Inflammatory macrophage treated with lipopolysaccharide for 4 hours (primary cell): ENCODE measurements at regions not wholly inside any gene's neighbourhood (a gene's known extent, or its start where the extent isn't known, plus 50 kb on each side); places are given as distances from the start of the nearest gene placed in this dataset.
"Not testable (repeated sequence)": the region's sequence is repeated elsewhere in the genome, so short reads cannot be mapped to it uniquely, and the experiment has no call there.

Experiments used
- DNase-seq: peaks from one replicate; pipeline ENCODE4 v3.0.0-alpha.2; 2020

DNA sequence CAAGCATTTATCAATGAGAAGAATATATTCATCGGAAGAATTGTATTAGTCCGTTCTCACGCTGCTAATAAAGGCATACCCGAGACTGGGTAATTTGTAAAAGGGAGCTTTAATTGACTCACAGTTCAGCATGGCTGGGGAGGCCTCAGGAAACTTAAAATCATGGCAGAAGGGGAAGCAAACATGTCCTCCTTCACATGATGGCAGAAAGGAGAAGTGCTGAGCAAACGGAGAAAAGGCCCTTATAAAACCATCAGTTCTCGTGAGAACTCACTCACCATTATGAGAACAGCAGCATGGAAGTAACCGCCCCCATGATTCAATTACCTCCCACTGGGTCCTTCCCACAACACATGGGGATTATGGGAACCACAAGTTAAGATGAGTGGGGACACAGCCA is 1688.2 kb downstream of the SPATA31A7 start:
- DNase-seq: not testable (repeated sequence)

DNA sequence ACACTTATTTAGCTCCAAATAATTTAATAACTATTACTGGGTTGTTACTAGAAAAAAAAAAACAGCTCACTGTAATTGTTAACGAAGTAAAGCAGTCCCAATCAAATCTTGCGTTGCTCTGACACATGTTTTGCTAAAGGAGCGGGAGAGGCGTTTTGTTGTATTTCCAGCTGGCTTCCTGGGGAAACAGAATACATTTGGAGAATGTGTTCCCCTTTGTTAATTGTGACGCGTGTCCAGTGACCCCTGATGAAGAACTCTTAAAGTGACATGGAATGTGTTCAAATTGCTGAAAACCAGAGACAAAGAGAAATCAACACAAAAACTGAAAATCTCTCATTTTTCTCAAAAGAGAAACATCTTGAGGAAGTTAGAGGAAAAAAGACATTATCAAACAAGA is 1690.6 kb downstream of the SPATA31A7 start:
- not testable (repeated sequence) for DNase-seq

DNA sequence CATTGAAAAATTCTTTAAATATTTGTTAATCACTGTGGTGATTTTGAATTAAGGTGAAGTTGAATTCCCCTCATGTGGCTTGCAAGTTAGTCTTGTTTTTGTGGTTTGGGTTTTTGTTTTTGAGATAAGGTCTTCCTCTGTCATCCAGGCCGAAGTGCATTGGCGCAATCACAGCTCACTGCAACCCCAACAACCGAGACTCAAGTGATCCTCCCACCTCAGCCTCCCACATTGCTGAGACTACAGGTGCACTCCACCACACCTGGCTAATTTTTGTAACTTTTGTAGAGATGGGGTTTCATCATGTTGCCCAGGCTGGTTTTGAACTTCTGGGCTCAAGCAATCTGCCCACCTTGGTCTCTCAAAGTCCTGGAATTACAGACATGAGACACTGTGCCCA is 1691.1 kb downstream of the SPATA31A7 start:
- not testable (repeated sequence) for DNase-seq

DNA sequence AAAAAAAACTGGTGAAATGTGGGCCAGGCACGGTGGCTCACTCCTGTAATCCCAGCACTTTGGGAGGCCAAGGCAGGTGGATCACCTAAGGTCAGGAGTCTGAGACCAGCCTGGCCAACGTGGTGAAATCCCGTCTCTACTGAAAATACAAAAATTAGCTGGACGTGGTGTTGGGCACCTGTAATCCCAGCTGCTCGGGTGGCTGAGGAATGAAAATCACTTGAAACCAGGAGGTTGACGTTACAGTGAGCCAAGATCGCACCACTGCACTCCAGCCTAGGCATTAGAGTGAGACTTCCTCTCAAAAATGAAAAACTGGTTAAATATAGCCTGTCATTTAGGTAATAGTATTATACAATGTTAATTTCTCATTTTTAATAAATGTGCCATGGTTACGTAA is 1692.0 kb downstream of the SPATA31A7 start:
- DNase-seq: not testable (repeated sequence)

DNA sequence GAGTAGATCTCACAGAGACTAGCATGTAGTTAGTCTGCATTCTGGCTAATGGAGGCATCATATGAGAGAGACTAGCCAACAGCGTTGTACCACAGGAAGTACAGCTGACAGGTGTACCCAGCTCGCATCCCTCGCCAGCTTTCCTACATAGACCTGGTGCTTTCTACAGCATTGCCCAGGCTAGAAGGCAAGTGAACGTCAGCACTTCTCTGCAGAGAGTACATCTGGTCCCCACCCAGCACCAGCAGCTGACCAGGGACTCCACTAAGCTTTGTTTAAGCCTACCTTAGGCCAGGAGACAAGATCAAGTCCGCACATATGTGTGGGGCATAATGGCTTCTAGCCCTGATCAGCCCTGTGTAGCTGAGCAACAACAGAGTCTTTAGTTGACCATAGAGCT is 1692.9 kb downstream of the SPATA31A7 start:
- not testable (repeated sequence) for DNase-seq

DNA sequence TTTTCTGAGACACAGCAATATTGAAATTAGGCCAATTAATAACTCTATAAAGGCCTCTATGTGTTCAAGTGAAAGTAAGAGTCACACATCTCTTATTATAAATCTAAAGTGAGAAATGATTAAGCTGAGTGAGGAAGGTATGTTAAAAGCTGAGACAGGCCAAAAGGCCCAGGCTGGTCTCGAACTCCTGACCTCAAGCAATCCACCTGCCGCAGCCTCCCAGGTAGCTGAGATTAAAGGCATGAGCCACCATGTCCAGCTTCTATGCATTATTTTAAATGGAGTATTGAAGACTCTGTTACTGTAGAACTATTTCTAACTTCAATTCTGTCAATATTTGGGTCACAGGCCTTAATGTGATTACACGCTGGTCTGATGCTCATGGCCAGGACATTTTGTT is 1706.9 kb downstream of the SPATA31A7 start:
- not testable (repeated sequence) for DNase-seq

DNA sequence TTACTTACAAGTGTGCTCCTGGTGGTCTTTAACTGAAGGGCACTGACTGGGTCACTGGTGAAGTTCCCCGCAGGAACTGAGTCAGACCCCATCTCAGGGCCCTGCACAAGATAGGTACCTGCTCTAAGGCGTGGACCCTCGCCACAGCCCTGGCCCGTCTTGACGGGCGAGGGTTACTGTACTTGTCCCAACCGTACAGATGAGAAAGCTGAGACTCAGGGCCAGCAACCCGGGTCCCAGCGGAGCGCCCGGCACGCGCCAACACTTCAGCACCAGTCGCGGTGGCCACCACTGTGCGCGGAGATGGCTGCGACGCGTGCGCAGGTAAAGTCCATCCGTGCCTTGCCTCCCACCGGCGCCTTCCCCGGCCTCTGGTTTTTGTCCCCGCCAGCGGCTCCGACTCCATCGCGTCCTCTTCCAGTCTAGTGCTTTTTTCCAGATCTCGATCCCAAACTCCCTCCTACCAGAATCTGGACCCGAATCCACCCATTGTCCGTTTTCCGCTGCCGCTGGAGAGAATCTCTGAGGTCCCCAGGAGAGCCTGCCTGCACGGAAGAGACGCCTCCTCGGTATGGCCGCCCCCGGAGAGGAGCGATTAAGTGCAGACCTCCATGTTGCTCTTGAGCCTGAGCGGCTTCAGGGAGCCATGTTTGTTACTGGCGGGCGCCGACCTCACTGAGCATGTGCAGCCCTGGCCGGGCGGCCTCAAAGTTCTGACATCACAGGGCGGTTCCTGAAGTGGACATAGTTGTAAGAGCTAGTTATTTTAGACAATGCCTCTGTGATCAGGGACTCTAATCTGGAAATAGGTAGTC is 1707.8 kb downstream of the SPATA31A7 start:
- peak; percentile 8 for DNase-seq

DNA sequence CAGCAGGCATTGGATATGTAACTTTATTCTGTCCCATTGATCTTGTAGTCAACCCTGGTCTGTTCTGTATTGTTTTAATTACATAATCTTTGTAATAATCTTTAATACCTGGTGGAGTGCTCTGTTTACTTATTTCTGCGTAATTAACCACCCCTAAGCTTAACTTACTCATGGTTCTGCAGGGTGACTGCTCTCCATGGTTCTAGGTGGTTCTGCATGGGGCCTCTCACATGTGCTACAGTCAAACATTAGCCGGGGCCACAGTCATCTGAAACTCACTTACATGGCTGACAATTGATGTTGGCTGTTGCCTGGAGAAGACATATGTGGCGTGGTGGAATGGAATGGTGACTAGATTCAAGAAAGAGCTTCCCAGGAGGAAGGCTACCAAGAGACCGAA is 1709.8 kb downstream of the SPATA31A7 start:
- DNase-seq: not testable (repeated sequence)

DNA sequence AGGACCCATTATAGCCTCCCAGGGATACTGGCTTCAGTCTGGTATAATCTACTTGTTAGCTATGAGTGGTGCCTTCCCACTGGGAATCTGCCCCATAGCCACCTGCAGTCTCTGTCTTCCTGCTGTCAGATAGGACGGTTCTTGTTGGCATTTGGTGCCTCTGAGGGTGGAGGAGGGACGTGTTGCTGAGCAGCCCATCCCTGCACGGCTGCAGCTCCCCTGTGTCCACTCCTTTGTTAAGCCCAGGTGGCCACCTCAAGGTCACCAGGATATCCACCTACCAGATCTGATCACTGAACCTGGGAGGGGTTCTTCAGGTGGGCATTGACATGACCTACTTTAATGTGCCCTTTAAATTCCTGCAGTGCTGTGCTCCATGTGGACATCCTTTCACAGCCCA is 1714.2 kb downstream of the SPATA31A7 start:
- DNase-seq: not testable (repeated sequence)

DNA sequence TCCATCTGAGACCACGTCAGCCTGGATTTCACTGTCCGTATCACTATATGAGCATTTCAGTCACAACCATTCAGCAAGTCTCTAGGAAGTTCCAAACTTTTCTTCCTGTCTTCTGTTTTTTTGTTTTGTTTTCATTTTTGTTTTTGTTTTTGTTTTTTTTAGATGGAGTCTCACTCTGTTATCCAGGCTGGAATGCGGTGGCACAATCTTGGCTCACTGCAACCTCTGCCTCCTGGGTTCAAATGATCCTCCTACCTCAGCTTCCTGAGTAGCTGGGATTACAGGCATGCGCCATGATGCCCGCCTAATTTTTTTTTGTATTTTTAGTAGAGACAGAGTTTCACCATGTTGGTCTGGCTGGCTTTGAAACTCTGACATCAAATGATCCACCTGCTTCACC is 1715.9 kb downstream of the SPATA31A7 start:
- DNase-seq: not testable (repeated sequence)

DNA sequence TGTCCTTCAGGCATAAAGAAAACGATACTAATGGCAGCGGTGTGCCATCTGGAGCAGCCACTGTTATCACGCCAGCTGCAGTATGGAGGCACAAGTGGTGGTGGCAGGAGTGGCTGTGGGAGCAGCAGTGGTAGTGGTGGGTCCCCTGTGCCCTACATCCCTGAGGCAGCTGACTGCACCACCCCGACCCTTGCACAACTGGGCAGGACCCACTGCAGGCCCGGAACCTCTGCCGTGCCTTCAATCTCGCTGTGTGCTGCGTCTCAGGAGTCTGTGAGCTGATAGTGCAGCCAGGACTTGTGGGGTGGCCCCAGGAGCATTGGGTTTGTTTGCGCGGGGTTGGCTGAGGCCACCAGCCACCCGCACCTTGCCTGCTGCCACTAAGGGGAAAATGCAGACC is 1718.0 kb downstream of the SPATA31A7 start:
- DNase-seq: not testable (repeated sequence)

DNA sequence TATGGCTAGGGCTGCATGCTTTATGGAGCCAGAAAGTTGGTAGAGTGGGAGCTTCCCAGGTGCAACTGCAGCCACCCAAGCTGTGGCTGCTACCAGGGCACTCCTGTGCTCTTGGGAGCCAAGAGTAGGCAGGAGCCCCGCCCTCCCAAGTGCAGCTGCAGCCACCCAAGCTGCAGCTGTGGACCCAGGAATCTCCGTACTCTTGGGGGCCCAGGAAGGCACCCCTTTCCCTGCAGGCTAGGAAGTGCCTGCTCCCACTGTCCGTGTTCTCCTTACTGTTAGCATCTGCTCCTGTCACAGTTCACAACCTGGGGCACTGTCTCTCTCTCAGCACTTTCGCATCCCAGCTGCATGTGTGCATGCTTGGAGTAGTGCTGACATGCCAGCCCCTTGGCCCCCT is 1718.4 kb downstream of the SPATA31A7 start:
- not testable (repeated sequence) for DNase-seq

DNA sequence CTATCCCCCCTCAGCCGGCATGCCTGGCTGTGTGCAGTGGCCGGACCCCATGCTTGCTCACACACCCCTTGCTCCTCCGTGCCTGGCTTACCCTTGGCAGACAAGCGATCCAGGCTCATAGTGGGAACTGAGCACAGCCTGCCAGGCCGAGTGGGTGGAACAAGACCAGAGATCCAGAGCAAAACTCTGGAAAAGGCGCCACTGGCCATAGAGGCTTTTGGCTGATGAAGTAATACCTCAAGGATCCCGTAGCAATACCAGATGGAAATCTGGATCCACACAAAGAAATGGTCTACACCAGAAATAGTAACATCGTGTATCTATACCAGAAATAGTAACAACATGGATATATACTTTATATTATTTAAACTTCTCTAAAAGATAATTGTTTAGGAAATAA is 1719.6 kb downstream of the SPATA31A7 start:
- not testable (repeated sequence) for DNase-seq

DNA sequence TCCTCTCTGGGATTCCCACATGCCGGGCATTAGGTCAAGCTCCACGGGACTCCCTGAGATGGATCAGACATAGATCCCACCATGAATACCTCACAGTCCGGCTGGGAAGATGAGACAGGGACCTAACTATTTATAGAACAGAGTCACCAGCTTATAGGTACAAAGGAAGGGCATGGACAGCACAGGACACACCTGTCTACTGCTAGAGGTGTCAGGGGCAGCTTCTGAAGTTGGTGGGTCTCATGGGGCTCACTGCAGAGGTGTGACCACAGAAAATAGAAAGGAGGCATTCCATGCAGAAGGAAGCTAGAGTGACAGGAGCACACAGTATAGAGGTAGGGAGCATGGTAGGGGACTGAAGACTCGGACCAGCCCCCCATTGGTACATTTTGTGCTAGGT is 1722.4 kb downstream of the SPATA31A7 start:
- not testable (repeated sequence) for DNase-seq

DNA sequence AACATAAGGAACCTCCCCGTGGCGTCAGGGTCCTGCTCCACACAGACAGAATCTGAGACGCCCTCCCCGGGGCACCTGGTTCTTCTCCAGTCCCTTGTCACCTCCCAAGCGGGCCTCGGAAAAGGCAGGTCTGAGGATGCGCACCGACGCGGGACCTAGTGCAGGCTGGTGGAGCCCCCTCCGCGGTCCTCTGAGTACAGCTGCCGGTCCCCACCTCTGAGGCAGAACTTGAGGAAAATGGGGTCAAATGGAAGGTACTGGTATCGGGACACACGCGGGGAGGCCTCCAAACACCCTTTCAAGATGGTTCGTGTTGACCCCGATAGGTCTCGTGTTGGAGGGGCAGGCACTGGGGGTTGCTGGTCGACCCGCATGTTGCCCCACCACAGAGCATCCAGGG is 1725.3 kb downstream of the SPATA31A7 start:
- not testable (repeated sequence) for DNase-seq

DNA sequence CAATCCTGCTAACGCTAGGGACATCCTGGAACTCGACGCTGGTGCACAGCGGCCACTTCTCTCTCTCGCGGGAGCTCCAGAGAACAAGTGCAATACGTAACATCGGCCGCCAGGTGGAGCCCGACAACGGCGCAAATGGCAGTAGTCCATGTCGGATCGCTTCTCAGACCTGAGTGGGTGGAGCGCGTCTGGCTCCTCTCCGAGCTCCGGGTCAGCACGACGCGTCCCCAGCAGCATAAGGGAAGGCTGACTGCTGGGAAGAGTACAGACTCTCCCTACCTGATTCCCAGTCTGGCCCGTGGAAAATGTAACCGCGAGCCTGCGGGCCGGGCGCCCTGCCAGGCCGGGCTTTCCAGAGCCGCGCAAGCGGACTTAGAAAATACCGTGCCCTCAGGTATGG is 1725.8 kb downstream of the SPATA31A7 start:
- DNase-seq: not testable (repeated sequence)

DNA sequence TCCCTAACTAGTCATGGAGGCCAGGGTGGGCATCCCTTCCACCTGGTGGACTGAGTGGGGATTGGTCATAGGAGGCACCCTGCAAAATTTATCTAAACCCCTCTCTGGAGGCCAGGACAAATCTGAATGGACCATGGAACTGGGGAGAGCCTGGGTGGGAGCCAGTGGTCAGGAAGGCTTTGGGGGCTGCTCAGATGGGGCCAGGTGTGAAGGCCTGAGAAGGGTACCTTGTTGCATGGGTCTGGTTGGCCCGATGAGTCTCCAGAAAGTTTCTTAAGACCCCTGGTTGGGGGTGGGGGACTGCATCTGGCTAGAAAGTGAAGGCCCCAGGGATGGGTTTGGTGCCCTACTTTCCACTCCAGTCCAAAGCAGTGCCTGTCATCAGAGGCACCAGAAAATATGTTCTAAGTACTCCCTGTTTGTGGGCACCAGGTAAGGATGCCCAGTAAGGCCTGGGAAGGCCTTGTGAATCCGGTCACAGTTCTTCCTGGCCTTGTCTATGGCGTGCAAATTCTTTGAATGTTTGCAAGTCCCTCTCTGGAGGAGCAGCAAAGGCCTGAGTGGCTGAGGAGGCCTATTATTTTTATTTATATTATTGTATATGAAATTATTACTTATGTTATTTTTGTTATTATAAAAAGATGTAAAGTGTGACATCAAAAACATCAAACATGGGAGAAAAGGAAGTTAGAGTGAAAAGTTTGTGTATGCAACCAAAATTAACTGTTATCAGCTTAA is 1729.0 kb downstream of the SPATA31A7 start:
- not testable (repeated sequence) for DNase-seq

DNA sequence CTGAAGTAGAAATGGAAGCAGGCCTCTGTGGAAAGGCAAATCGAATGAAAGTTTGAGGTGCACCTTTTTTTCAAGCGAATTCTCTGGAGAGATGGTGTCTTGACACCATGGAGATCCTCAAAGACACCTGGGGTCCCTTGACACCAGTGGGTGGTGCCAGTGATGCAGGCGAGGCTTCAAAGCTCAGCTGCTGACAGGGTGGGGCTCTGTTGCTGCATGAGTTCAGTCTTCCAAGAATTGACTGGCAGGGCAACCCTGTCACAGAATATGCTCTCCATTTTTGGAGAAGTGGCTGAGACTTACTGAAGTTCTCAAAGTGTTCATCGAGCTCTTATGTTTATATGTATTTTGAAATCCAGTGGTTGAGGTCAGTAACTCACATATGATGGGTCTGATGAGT is 1741.6 kb downstream of the SPATA31A7 start:
- not testable (repeated sequence) for DNase-seq

DNA sequence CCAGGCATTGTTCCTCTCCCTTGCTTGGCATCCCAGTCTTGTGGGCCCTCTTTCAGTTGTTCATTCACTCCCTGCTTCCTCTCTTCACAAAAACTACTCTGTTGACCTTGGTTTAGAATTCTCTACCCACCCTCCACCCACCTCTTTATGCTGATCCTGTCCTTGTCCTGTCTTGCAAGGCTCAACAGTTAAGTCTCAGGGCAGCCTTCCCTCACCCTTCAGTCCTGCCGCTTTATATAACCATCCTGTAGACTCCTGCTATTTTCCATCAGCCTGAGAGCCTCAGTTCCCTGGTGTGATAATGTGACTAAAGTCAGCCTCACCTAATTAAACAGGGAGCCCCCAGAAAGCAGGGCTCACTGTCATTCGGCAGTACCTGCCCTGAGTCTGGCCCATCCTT is 1763.0 kb downstream of the SPATA31A7 start:
- not testable (repeated sequence) for DNase-seq
